ENCODE measurements at regions not wholly inside any gene's neighbourhood (a gene's known extent, or its start where the extent isn't known, plus 50 kb on each side); places are given as distances from the start of the nearest gene placed in this dataset.

GRCh38 chr5:3875144-3875543 is 279.5 kb downstream of the IRX1 start:
- WGBS, 10 experiments, result 24 to 100% (median 50%) methylated on average over 1 to 10 of the region's 10 CpGs; no CpG with 5 or more reads in 2 of the 10 experiments
- ATAC-seq (replicated peaks in 6 of 8), result no peak
- no peak overlapping the region for H3K27ac ChIP-seq
- no peaks in the 10 kb centered on the region for H3K4me1 ChIP-seq (replicated peaks in 1 of 2)
- no peak overlapping the region for H3K4me3 ChIP-seq
- in situ Hi-C loops (cut with MboI; ENCODE audit: low pct_unique_long_range_greater_than_20kb in 2 of 9, low sequenced_read_pairs in 9 of 9, unreplicated experiment in 9 of 9), result no loop called here

GRCh38 chr5:3878267-3878666 is 282.6 kb downstream of the IRX1 start:
- H3K4me1 ChIP-seq (replicated peaks in 1 of 2), result no peaks in the 10 kb centered on the region
- no peak overlapping the region for H3K4me3 ChIP-seq
- WGBS, 10 experiments, result 0 to 100% (median 51%) methylated on average over 1 to 4 of the region's 4 CpGs; no CpG with 5 or more reads in 4 of the 10 experiments
- H3K27ac ChIP-seq, result no peak overlapping the region
- no peak for ATAC-seq (replicated peaks in 6 of 8)
- in situ Hi-C loops (cut with MboI; ENCODE audit: low pct_unique_long_range_greater_than_20kb in 2 of 9, low sequenced_read_pairs in 9 of 9, unreplicated experiment in 9 of 9), result no loop called here

GRCh38 chr5:3883040-3883439 is 287.4 kb downstream of the IRX1 start:
- H3K4me3 ChIP-seq, result no peak overlapping the region
- no peak for ATAC-seq (replicated peaks in 6 of 8)
- 13 to 100% (median 80%) methylated on average over 1 to 4 of the region's 11 CpGs; no CpG with 5 or more reads in 5 of the 10 experiments for WGBS, 10 experiments
- in situ Hi-C loops (cut with MboI; ENCODE audit: low pct_unique_long_range_greater_than_20kb in 2 of 9, low sequenced_read_pairs in 9 of 9, unreplicated experiment in 9 of 9), result no loop called here
- H3K27ac ChIP-seq, result no peak overlapping the region
- H3K4me1 ChIP-seq (replicated peaks in 1 of 2), result no peaks in the 10 kb centered on the region

- Histone ChIP-seq H3K27ac (no peak overlapping the region), H3K4me3 (no peak overlapping the region)
Measured at GRCh38 chr5:3886524-3887451, 291.2 kb downstream of the IRX1 start.

GRCh38 chr5:3888310-3888709 is 292.7 kb downstream of the IRX1 start:
- in situ Hi-C loops (cut with MboI; ENCODE audit: low pct_unique_long_range_greater_than_20kb in 2 of 9, low sequenced_read_pairs in 9 of 9, unreplicated experiment in 9 of 9), result no loop called here
- Histone ChIP-seq H3K4me1 (replicated peaks in 1 of 2) (peaks cover 0 to 14% of the 10 kb centered on the region in 2 donors), H3K4me3 (no peak overlapping the region), H3K27ac (no peak overlapping the region)
- ATAC-seq (replicated peaks in 6 of 8), result no peak
- 45 to 100% (median 68%) methylated on average over 1 to 5 of the region's 6 CpGs; no CpG with 5 or more reads in 2 of the 10 experiments for WGBS, 10 experiments

More at GRCh38 chr5:3886524-3887451, 291.2 kb downstream of the IRX1 start:
- peaks cover 0 to 14% of the 10 kb centered on the region in 2 donors for H3K4me1 ChIP-seq (replicated peaks in 1 of 2)
- in situ Hi-C loops (cut with MboI; ENCODE audit: low pct_unique_long_range_greater_than_20kb in 2 of 9, low sequenced_read_pairs in 9 of 9, unreplicated experiment in 9 of 9), result no loop called here
- ATAC-seq (replicated peaks in 6 of 8), result no peak
- WGBS, 10 experiments, result 5 to 91% (median 81%) methylated on average over 4 to 9 of the region's 9 CpGs

- peak in 4 of 8 experiments; percentile 90 to 94 (median 92) for ATAC-seq (replicated peaks in 6 of 8)
- 0 to 82% (median 36%) methylated on average over 1 to 11 of the region's 12 CpGs; no CpG with 5 or more reads in 1 of the 10 experiments for WGBS, 10 experiments
- Histone ChIP-seq H3K4me1 (replicated peaks in 1 of 2) (peaks cover 0 to 14% of the 10 kb centered on the region in 2 donors), H3K27ac (no peak overlapping the region), H3K4me3 (no peak overlapping the region)
- in situ Hi-C loops (cut with MboI; ENCODE audit: low pct_unique_long_range_greater_than_20kb in 2 of 9, low sequenced_read_pairs in 9 of 9, unreplicated experiment in 9 of 9), result no loop called here
Measured at GRCh38 chr5:3889412-3890142, 293.9 kb downstream of the IRX1 start.

GRCh38 chr5:3891113-3891512 is 295.5 kb downstream of the IRX1 start:
- in situ Hi-C loops (cut with MboI; ENCODE audit: low pct_unique_long_range_greater_than_20kb in 2 of 9, low sequenced_read_pairs in 9 of 9, unreplicated experiment in 9 of 9), result no loop called here
- 30 to 94% (median 61%) methylated on average over 1 to 3 of the region's 3 CpGs; no CpG with 5 or more reads in 4 of the 10 experiments for WGBS, 10 experiments
- Histone ChIP-seq H3K4me1 (replicated peaks in 1 of 2) (peaks cover 0 to 14% of the 10 kb centered on the region in 2 donors), H3K27ac (no peak overlapping the region), H3K4me3 (no peak overlapping the region)
- no peak for ATAC-seq (replicated peaks in 6 of 8)

- H3K4me1 ChIP-seq (replicated peaks in 1 of 2), result peaks cover 0 to 14% of the 10 kb centered on the region in 2 donors
- in situ Hi-C loops (cut with MboI; ENCODE audit: low pct_unique_long_range_greater_than_20kb in 2 of 9, low sequenced_read_pairs in 9 of 9, unreplicated experiment in 9 of 9), result no loop called here
- no peak for ATAC-seq (replicated peaks in 6 of 8)
- no peak overlapping the region for H3K27ac ChIP-seq
- no peak overlapping the region for H3K4me3 ChIP-seq
Measured at GRCh38 chr5:3893527-3893926, 297.9 kb downstream of the IRX1 start.

GRCh38 chr5:3893975-3894374 is 298.3 kb downstream of the IRX1 start:
- H3K4me1 ChIP-seq (replicated peaks in 1 of 2), result peaks cover 0 to 11% of the 10 kb centered on the region in 2 donors
- 10 to 100% (median 40%) methylated on average over 1 of the region's 1 CpG; no CpG with 5 or more reads in 5 of the 10 experiments for WGBS, 10 experiments
- H3K4me3 ChIP-seq, result no peak overlapping the region
- in situ Hi-C loops (cut with MboI; ENCODE audit: low pct_unique_long_range_greater_than_20kb in 2 of 9, low sequenced_read_pairs in 9 of 9, unreplicated experiment in 9 of 9), result no loop called here
- no peak for ATAC-seq (replicated peaks in 6 of 8)
- no peak overlapping the region for H3K27ac ChIP-seq

- in situ Hi-C loops (cut with MboI; ENCODE audit: low pct_unique_long_range_greater_than_20kb in 2 of 9, low sequenced_read_pairs in 9 of 9, unreplicated experiment in 9 of 9), result no loop called here
- no peak for ATAC-seq (replicated peaks in 6 of 8)
- Histone ChIP-seq H3K27ac (no peak overlapping the region), H3K4me1 (replicated peaks in 1 of 2) (no peaks in the 10 kb centered on the region), H3K4me3 (no peak overlapping the region)
- WGBS, 10 experiments, result 0 to 100% (median 44%) methylated on average over 2 to 4 of the region's 5 CpGs; no CpG with 5 or more reads in 1 of the 10 experiments
Measured at GRCh38 chr5:3896098-3896497, 300.5 kb downstream of the IRX1 start.

- Histone ChIP-seq H3K4me1 (replicated peaks in 1 of 2) (no peaks in the 10 kb centered on the region), H3K27ac (no peak overlapping the region), H3K4me3 (no peak overlapping the region)
- in situ Hi-C loops (cut with MboI; ENCODE audit: low pct_unique_long_range_greater_than_20kb in 2 of 9, low sequenced_read_pairs in 9 of 9, unreplicated experiment in 9 of 9), result no loop called here
- 17 to 87% (median 43%) methylated on average over 1 to 5 of the region's 5 CpGs; no CpG with 5 or more reads in 1 of the 10 experiments for WGBS, 10 experiments
- no peak for ATAC-seq (replicated peaks in 6 of 8)
Measured at GRCh38 chr5:3899093-3899492, 303.5 kb downstream of the IRX1 start.

GRCh38 chr5:3904584-3904983 is 309.0 kb downstream of the IRX1 start:
- in situ Hi-C loops (cut with MboI; ENCODE audit: low pct_unique_long_range_greater_than_20kb in 2 of 9, low sequenced_read_pairs in 9 of 9, unreplicated experiment in 9 of 9), result no loop called here
- Histone ChIP-seq H3K4me1 (replicated peaks in 1 of 2) (no peaks in the 10 kb centered on the region), H3K4me3 (no peak overlapping the region), H3K27ac (no peak overlapping the region)
- no peak for ATAC-seq (replicated peaks in 6 of 8)
- 0 to 100% (median 80%) methylated on average over 1 to 4 of the region's 8 CpGs; no CpG with 5 or more reads in 5 of the 10 experiments for WGBS, 10 experiments

- 0 to 100% (median 34%) methylated on average over 1 to 4 of the region's 7 CpGs; no CpG with 5 or more reads in 4 of the 10 experiments for WGBS, 10 experiments
- no peak overlapping the region for H3K4me3 ChIP-seq
- H3K4me1 ChIP-seq (replicated peaks in 1 of 2), result no peaks in the 10 kb centered on the region
- H3K27ac ChIP-seq, result no peak overlapping the region
- in situ Hi-C loops (cut with MboI; ENCODE audit: low pct_unique_long_range_greater_than_20kb in 2 of 9, low sequenced_read_pairs in 9 of 9, unreplicated experiment in 9 of 9), result no loop called here
- no peak for ATAC-seq (replicated peaks in 6 of 8)
Measured at GRCh38 chr5:3905031-3905430, 309.4 kb downstream of the IRX1 start.

Measured in motor neuron (in vitro differentiated cells).